Astrocyte (in vitro differentiated cells and primary cell): ENCODE measurements at regions not wholly inside any gene's neighbourhood (a gene's known extent, or its start where the extent isn't known, plus 50 kb on each side); places are given as distances from the start of the nearest gene placed in this dataset.

Experiments
- DNase-seq: peaks from one replicate; pipeline ENCODE4 v3.0.0-alpha.2; 2010; ENCODE audit warnings: low read depth
- FAIRE-seq: peaks from 2 replicates; lab custom pipeline; 2011; peaks lifted over from hg19 to GRCh38; lab: Jason Lieb, UNC
- H2AFZ ChIP-seq: 2 replicates; pipeline ENCODE4 v1.6.0; 2012; ENCODE audit warnings: low read depth, low read length, inconsistent platforms
- H3K27ac ChIP-seq: 2 replicates; pipeline ENCODE4 v1.5.1; 2011; ENCODE audit warnings: low read depth, low read length, inconsistent platforms
- H3K27me3 ChIP-seq: 2 replicates; pipeline ENCODE4 v1.6.0; 2011; ENCODE audit warnings: low read length, inconsistent platforms; ENCODE audit not compliant: insufficient read depth
- H3K36me3 ChIP-seq: 2 replicates; pipeline ENCODE4 v1.5.1; 2011; ENCODE audit warnings: low read length, inconsistent platforms; ENCODE audit not compliant: insufficient read depth
- H3K4me1 ChIP-seq: 2 replicates; pipeline ENCODE4 v1.5.1; 2011; ENCODE audit warnings: low read length, inconsistent platforms; ENCODE audit not compliant: insufficient read depth
- H3K4me2 ChIP-seq: 2 replicates; pipeline ENCODE4 v1.6.0; 2012; ENCODE audit warnings: low read length, inconsistent platforms
- H3K4me3 ChIP-seq: 2 replicates; pipeline ENCODE4 v1.5.1; 2011; ENCODE audit warnings: low read depth, mild to moderate bottlenecking, low read length, inconsistent platforms; ENCODE audit not compliant: insufficient read depth
- H3K79me2 ChIP-seq: 2 replicates; pipeline ENCODE4 v1.6.0; 2012; ENCODE audit warnings: mild to moderate bottlenecking, low read length, inconsistent platforms; ENCODE audit not compliant: insufficient read depth
- H3K9ac ChIP-seq: 2 replicates; pipeline ENCODE4 v1.6.0; 2012; ENCODE audit warnings: mild to moderate bottlenecking, low read length, inconsistent platforms
- H3K9me3 ChIP-seq: 2 replicates; pipeline ENCODE4 v1.5.1; 2012; ENCODE audit warnings: low read depth, mild to moderate bottlenecking, low read length, inconsistent platforms; ENCODE audit not compliant: insufficient read depth
- H4K20me1 ChIP-seq: 2 replicates; pipeline ENCODE4 v1.6.0; 2012; ENCODE audit warnings: low read length, inconsistent platforms; ENCODE audit not compliant: insufficient read depth
- H3K27ac Mint-ChIP-seq: one replicate; pipeline ENCODE4 v1.8.0; 2021; ENCODE audit warnings: mild to moderate bottlenecking, mixed read lengths; ENCODE audit not compliant: unreplicated experiment
- H3K27me3 Mint-ChIP-seq: one replicate; pipeline ENCODE4 v1.8.0; 2021; ENCODE audit warnings: low read depth, mixed read lengths; ENCODE audit not compliant: unreplicated experiment
- H3K36me3 Mint-ChIP-seq: one replicate; pipeline ENCODE4 v1.8.0; 2021; ENCODE audit warnings: low read depth, mixed read lengths; ENCODE audit not compliant: unreplicated experiment
- H3K4me1 Mint-ChIP-seq: one replicate; pipeline ENCODE4 v1.8.0; 2021; ENCODE audit warnings: low read depth, mixed read lengths; ENCODE audit not compliant: unreplicated experiment
- H3K4me3 Mint-ChIP-seq: one replicate; pipeline ENCODE4 v1.8.0; 2021; ENCODE audit warnings: mild to moderate bottlenecking, moderate library complexity, mixed read lengths; ENCODE audit not compliant: unreplicated experiment
- H3K9me3 Mint-ChIP-seq: one replicate; pipeline ENCODE4 v1.8.0; 2021; ENCODE audit warnings: mild to moderate bottlenecking, mixed read lengths; ENCODE audit not compliant: unreplicated experiment
- CTCF ChIP-seq: IDR thresholded peaks from 2 replicates; pipeline ENCODE4 v1.5.1; 2011; ENCODE audit warnings: low read depth, mild to moderate bottlenecking, inconsistent platforms, low read length, moderate library complexity; ENCODE audit not compliant: insufficient read depth
- EZH2 ChIP-seq: IDR thresholded peaks from 2 replicates; pipeline ENCODE4 v1.6.1; 2012; ENCODE audit warnings: mild to moderate bottlenecking, low read length, inconsistent platforms; ENCODE audit not compliant: insufficient read depth

- TF ChIP-seq CTCF (no peak), EZH2 (no peak)
These were observed 220.5 kb upstream of the HSF2 start for GRCh38 chr6:122178988-122179387.

GRCh38 chr6:122180132-122180531 lies 219.3 kb upstream of the HSF2 start:
- H3K4me2 ChIP-seq, result no peak overlapping the region
- no peaks in the 10 kb centered on the region for H3K36me3 Mint-ChIP-seq
- no peaks in the 10 kb centered on the region for H3K9me3 ChIP-seq
- H3K27ac ChIP-seq, result no peak overlapping the region
- H2AFZ ChIP-seq, result no peak overlapping the region
- TF ChIP-seq EZH2 (no peak), CTCF (no peak)
- no peaks in the 10 kb centered on the region for H4K20me1 ChIP-seq
- H3K9me3 Mint-ChIP-seq, result no peaks in the 10 kb centered on the region
- no peaks in the 10 kb centered on the region for H3K4me1 Mint-ChIP-seq
- no peak for FAIRE-seq
- H3K4me1 ChIP-seq, result no peaks in the 10 kb centered on the region
- H3K27ac Mint-ChIP-seq, result no peak overlapping the region
- H3K36me3 ChIP-seq, result no peaks in the 10 kb centered on the region
- no peaks in the 10 kb centered on the region for H3K27me3 Mint-ChIP-seq
- no peak overlapping the region for H3K9ac ChIP-seq
- no peaks in the 10 kb centered on the region for H3K27me3 ChIP-seq
- no peaks in the 10 kb centered on the region for H3K79me2 ChIP-seq
- no peak overlapping the region for H3K4me3 Mint-ChIP-seq
- no peak overlapping the region for H3K4me3 ChIP-seq
- no peak for DNase-seq

More at GRCh38 chr6:122178988-122179387, 220.5 kb upstream of the HSF2 start:
- H4K20me1 ChIP-seq, result no peaks in the 10 kb centered on the region
- no peak overlapping the region for H3K4me2 ChIP-seq
- no peaks in the 10 kb centered on the region for H3K27me3 ChIP-seq
- Mint-ChIP-seq H3K4me3 (no peak overlapping the region), H3K27me3 (no peaks in the 10 kb centered on the region), H3K36me3 (no peaks in the 10 kb centered on the region), H3K4me1 (no peaks in the 10 kb centered on the region), H3K9me3 (no peaks in the 10 kb centered on the region), H3K27ac (no peak overlapping the region)
- FAIRE-seq (no peak), DNase-seq (no peak)
- H3K9me3 ChIP-seq, result no peaks in the 10 kb centered on the region
- H3K4me1 ChIP-seq, result no peaks in the 10 kb centered on the region
- no peaks in the 10 kb centered on the region for H3K36me3 ChIP-seq
- no peak overlapping the region for H3K4me3 ChIP-seq
- no peak overlapping the region for H2AFZ ChIP-seq
- H3K27ac ChIP-seq, result no peak overlapping the region
- no peak overlapping the region for H3K9ac ChIP-seq
- no peaks in the 10 kb centered on the region for H3K79me2 ChIP-seq

GRCh38 chr6:122182061-122182460 lies 217.4 kb upstream of the HSF2 start:
- Histone ChIP-seq H3K9me3 (no peaks in the 10 kb centered on the region), H3K79me2 (no peaks in the 10 kb centered on the region), H3K27ac (no peak overlapping the region), H3K36me3 (no peaks in the 10 kb centered on the region), H3K27me3 (no peaks in the 10 kb centered on the region), H2AFZ (no peak overlapping the region), H3K4me3 (no peak overlapping the region), H3K9ac (no peak overlapping the region), H4K20me1 (no peaks in the 10 kb centered on the region), H3K4me2 (no peak overlapping the region), H3K4me1 (no peaks in the 10 kb centered on the region)
- Mint-ChIP-seq H3K27ac (no peak overlapping the region), H3K36me3 (no peaks in the 10 kb centered on the region), H3K9me3 (no peaks in the 10 kb centered on the region), H3K27me3 (no peaks in the 10 kb centered on the region), H3K4me1 (no peaks in the 10 kb centered on the region), H3K4me3 (no peak overlapping the region)
- TF ChIP-seq CTCF, result no peak
- TF ChIP-seq EZH2, result no peak
- FAIRE-seq, result no peak
- no peak for DNase-seq
